ENCODE measurements at regions not wholly inside any gene's neighbourhood (a gene's known extent, or its start where the extent isn't known, plus 50 kb on each side); places are given as distances from the start of the nearest gene placed in this dataset.

DNA sequence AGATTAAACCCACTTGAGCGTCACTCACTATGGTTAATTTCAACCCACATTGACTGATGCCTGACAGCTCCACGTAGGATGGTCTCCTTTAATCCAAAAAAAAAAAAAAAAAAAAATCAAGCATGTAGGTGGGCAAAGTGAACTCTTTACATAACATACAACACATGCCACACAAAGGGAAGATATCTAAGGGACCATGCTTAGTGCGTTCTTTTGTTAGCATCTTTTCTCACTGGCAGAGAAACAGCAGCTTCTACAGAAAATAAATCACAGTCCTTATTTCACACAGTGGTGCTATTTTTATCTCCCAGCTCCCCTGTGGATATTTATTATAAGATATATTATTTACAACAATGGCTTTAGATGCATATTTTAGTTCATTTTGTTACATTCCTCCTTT is 652.0 kb upstream of the CELF2 start:
- H3K4me3 ChIP-seq (replicated peaks in 1 of 3; ENCODE audit: insufficient read depth in 1 of 3, low read depth in 1 of 3, low read length in 3 of 3) = no peak overlapping the region
- ChIA-PET CTCF (no interaction called here), POLR2A (no interaction called here)
- H3K9ac ChIP-seq (replicated peaks; ENCODE audit: extremely low read depth, insufficient read depth, low read length) = no peak overlapping the region
- dilution Hi-C loops (cut with MboI; ENCODE audit: extremely low pct_ligation_motif_present, low sequenced_read_pairs) (no loop called here), intact Hi-C loops (cut with micrococcal nuclease) (no loop called here)
- H3K4me2 ChIP-seq (ENCODE audit: insufficient read depth, low read length) = no peak overlapping the region
- H4K20me1 ChIP-seq (replicated peaks; ENCODE audit: control insufficient read depth, extremely low read depth, insufficient read depth, low read length) = no peaks in the 10 kb centered on the region
- no peak overlapping the region for H2AFZ ChIP-seq (ENCODE audit: low read depth, low read length)
- no peaks in the 10 kb centered on the region for H3K27me3 ChIP-seq (ENCODE audit: control insufficient read depth in 2 of 2, insufficient read depth in 2 of 2, low read length in 2 of 2)
- H3K27ac ChIP-seq (ENCODE audit: insufficient read depth, low read depth, low read length) = no peak overlapping the region
- no peaks in the 10 kb centered on the region for H3K9me3 ChIP-seq (replicated peaks; ENCODE audit: control insufficient read depth, insufficient read depth, low read length)
- H3K36me3 ChIP-seq (ENCODE audit: control insufficient read depth in 2 of 2, extremely low read depth in 1 of 2, insufficient read depth in 2 of 2, low read length in 2 of 2) = no peaks in the 10 kb centered on the region
- no peaks in the 10 kb centered on the region for H3K4me1 ChIP-seq (ENCODE audit: control insufficient read depth, extremely low read depth, insufficient read depth, low read length)
- TF ChIP-seq MYC (IDR thresholded peaks at IDR 0.05; ENCODE audit: low read depth, low read length) (no peak), POLR2AphosphoS5 (IDR thresholded peaks at IDR 0.05; ENCODE audit: insufficient read depth, low read depth, low read length) (no peak), EZH2 (IDR thresholded peaks at IDR 0.05; ENCODE audit: borderline replicate concordance, low read depth, low read length, severe bottlenecking) (no peak), GATA2 (IDR thresholded peaks at IDR 0.05; ENCODE audit: insufficient read depth, insufficient read length, low read depth, low read length) (no peak), FOS (IDR thresholded peaks at IDR 0.05; ENCODE audit: borderline replicate concordance, insufficient read depth, low read length) (no peak), JUN (IDR thresholded peaks at IDR 0.05; ENCODE audit: borderline replicate concordance, insufficient read depth, insufficient read length, low read depth) (no peak), POLR2A (IDR thresholded peaks at IDR 0.05; ENCODE audit: low read depth, low read length) (no peak)
- TF ChIP-seq, protein P1, sequence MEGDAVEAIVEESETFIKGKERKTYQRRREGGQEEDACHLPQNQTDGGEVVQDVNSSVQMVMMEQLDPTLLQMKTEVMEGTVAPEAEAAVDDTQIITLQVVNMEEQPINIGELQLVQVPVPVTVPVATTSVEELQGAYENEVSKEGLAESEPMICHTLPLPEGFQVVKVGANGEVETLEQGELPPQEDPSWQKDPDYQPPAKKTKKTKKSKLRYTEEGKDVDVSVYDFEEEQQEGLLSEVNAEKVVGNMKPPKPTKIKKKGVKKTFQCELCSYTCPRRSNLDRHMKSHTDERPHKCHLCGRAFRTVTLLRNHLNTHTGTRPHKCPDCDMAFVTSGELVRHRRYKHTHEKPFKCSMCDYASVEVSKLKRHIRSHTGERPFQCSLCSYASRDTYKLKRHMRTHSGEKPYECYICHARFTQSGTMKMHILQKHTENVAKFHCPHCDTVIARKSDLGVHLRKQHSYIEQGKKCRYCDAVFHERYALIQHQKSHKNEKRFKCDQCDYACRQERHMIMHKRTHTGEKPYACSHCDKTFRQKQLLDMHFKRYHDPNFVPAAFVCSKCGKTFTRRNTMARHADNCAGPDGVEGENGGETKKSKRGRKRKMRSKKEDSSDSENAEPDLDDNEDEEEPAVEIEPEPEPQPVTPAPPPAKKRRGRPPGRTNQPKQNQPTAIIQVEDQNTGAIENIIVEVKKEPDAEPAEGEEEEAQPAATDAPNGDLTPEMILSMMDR (IDR thresholded peaks at IDR 0.05; ENCODE audit: extremely low read depth in 1 of 2, insufficient read depth in 1 of 2, low read depth in 1 of 2, low read length in 2 of 2) = no peak
- TF ChIP-seq, protein P2, sequence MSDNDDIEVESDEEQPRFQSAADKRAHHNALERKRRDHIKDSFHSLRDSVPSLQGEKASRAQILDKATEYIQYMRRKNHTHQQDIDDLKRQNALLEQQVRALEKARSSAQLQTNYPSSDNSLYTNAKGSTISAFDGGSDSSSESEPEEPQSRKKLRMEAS (IDR thresholded peaks at IDR 0.05; ENCODE audit: insufficient read depth, insufficient read length) = no peak
- DNase-seq (ENCODE audit: low read depth, low spot score) (no peak), FAIRE-seq (no peak)
- H3K9me1 ChIP-seq (replicated peaks; ENCODE audit: control insufficient read depth, extremely low read depth, insufficient read depth, low read length) = no peaks in the 10 kb centered on the region
- BruUV-seq (replicated peaks) = no TSS peak
- no peaks in the 10 kb centered on the region for H3K79me2 ChIP-seq (ENCODE audit: control insufficient read depth, insufficient read depth, low read length)

Data from endothelial cell of umbilical vein (primary cell).